ENCODE measurements at regions not wholly inside any gene's neighbourhood (a gene's known extent, or its start where the extent isn't known, plus 50 kb on each side); places are given as distances from the start of the nearest gene placed in this dataset.

GRCh38 chr5:104297076-104297475 lies 734.5 kb upstream of the NUDT12 start:
- TF ChIP-seq CTCF (conservative IDR thresholded peaks at IDR 0.05; ENCODE audit: low read depth, low read length), result no peak
- H3K4me3 ChIP-seq (ENCODE audit: low read depth, low read length), result no peak overlapping the region
- DNase-seq (ENCODE audit: low read depth), result peak; percentile 42

- no peak for DNase-seq (ENCODE audit: low read depth)
- no peak for TF ChIP-seq CTCF (conservative IDR thresholded peaks at IDR 0.05; ENCODE audit: low read depth, low read length)
- no peak overlapping the region for H3K4me3 ChIP-seq (ENCODE audit: low read depth, low read length)
These were observed 733.4 kb upstream of the NUDT12 start for GRCh38 chr5:104295991-104296390.

- TF ChIP-seq CTCF (conservative IDR thresholded peaks at IDR 0.05; ENCODE audit: low read depth, low read length), result no peak
- H3K4me3 ChIP-seq (ENCODE audit: low read depth, low read length), result no peak overlapping the region
- no peak for DNase-seq (ENCODE audit: low read depth)
These were observed 720.5 kb upstream of the NUDT12 start for GRCh38 chr5:104283136-104283535.

- TF ChIP-seq CTCF (conservative IDR thresholded peaks at IDR 0.05; ENCODE audit: low read depth, low read length), result no peak
- H3K4me3 ChIP-seq (ENCODE audit: low read depth, low read length), result no peak overlapping the region
- no peak for DNase-seq (ENCODE audit: low read depth)
These were observed 711.1 kb upstream of the NUDT12 start for GRCh38 chr5:104273725-104274124.

- H3K4me3 ChIP-seq (ENCODE audit: low read depth, low read length), result no peak overlapping the region
- DNase-seq (ENCODE audit: low read depth), result no peak
- no peak for TF ChIP-seq CTCF (conservative IDR thresholded peaks at IDR 0.05; ENCODE audit: low read depth, low read length)
These were observed 704.9 kb upstream of the NUDT12 start for GRCh38 chr5:104267320-104268015.

- no peak for DNase-seq (ENCODE audit: low read depth)
- TF ChIP-seq CTCF (conservative IDR thresholded peaks at IDR 0.05; ENCODE audit: low read depth, low read length), result no peak
These were observed 703.6 kb upstream of the NUDT12 start for GRCh38 chr5:104266161-104266560.

GRCh38 chr5:104265531-104266140 lies 703.0 kb upstream of the NUDT12 start:
- no peak for TF ChIP-seq CTCF (conservative IDR thresholded peaks at IDR 0.05; ENCODE audit: low read depth, low read length)
- H3K4me3 ChIP-seq (ENCODE audit: low read depth, low read length), result no peak overlapping the region
- DNase-seq (ENCODE audit: low read depth), result no peak

More at GRCh38 chr5:104266161-104266560, 703.6 kb upstream of the NUDT12 start:
- H3K4me3 ChIP-seq (ENCODE audit: low read depth, low read length), result no peak overlapping the region

Measured in choroid plexus epithelial cell (primary cell).